Peyer's patch (tissue), 4 donors: ENCODE measurements at regions not wholly inside any gene's neighbourhood (a gene's known extent, or its start where the extent isn't known, plus 50 kb on each side); places are given as distances from the start of the nearest gene placed in this dataset.

Experiments used
- POLR2A ChIP-seq, 2 donors: fragments of 450-650 bp; IDR thresholded peaks; one replicate each; pipeline ENCODE4 v1.5.1; 2017; ENCODE audit warnings: antibody characterized with exemption in 2 of 2, mild to moderate bottlenecking in 2 of 2, moderate library complexity in 2 of 2
- TF ChIP-seq, protein P1 (sequence below), 6 experiments: fragments of 450-650 bp in 4 of 6; fragments of 200-600 bp in 2 of 6; sonication (generic) in 1 of 6; IDR thresholded peaks; one replicate each; pipeline ENCODE4 v1.5.1; 2017 to 2019; ENCODE audit warnings: antibody characterized with exemption in 6 of 6, mild to moderate bottlenecking in 3 of 6, moderate library complexity in 1 of 6

DNA sequence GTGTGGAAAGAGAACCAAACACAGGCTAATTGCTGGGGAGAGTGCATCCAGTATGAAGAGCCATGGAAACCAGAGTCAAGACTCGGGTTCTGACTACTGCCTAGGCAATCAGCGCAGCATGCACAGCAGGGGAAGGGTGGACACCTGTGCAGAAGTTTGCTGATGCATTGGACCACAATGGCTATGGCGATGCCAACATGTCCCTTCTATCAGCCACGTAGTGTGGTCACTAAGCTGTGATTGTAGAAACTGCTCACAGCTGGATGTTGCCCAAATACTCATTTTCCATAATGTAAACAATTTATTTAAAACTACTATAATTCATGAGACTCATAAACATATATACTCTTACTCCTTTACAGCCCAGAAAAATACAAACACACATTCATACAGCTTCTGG, 1718.2 kb downstream of the EFNB2 start:
- TF ChIP-seq, protein P1, sequence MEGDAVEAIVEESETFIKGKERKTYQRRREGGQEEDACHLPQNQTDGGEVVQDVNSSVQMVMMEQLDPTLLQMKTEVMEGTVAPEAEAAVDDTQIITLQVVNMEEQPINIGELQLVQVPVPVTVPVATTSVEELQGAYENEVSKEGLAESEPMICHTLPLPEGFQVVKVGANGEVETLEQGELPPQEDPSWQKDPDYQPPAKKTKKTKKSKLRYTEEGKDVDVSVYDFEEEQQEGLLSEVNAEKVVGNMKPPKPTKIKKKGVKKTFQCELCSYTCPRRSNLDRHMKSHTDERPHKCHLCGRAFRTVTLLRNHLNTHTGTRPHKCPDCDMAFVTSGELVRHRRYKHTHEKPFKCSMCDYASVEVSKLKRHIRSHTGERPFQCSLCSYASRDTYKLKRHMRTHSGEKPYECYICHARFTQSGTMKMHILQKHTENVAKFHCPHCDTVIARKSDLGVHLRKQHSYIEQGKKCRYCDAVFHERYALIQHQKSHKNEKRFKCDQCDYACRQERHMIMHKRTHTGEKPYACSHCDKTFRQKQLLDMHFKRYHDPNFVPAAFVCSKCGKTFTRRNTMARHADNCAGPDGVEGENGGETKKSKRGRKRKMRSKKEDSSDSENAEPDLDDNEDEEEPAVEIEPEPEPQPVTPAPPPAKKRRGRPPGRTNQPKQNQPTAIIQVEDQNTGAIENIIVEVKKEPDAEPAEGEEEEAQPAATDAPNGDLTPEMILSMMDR (IDR thresholded peaks at IDR 0.05) = no peak
- TF ChIP-seq POLR2A (IDR thresholded peaks at IDR 0.05) = no peak
